ENCODE measurements at regions not wholly inside any gene's neighbourhood (a gene's known extent, or its start where the extent isn't known, plus 50 kb on each side); places are given as distances from the start of the nearest gene placed in this dataset.

- TF ChIP-seq CTCF (IDR thresholded peaks at IDR 0.05) (no peak), POLR2A (IDR thresholded peaks at IDR 0.05) (no peak)
These were observed 81.4 kb upstream of the SMYD2 start for GRCh38 chr1:214199585-214199984.

Data from tibial nerve (tissue), 3 donors.